HG03103 (cell line): ENCODE measurements at regions not wholly inside any gene's neighbourhood (a gene's known extent, or its start where the extent isn't known, plus 50 kb on each side); places are given as distances from the start of the nearest gene placed in this dataset.
"Not testable (repeated sequence)": the region's sequence is repeated elsewhere in the genome, so short reads cannot be mapped to it uniquely, and the experiment has no call there.

Experiments
- ATAC-seq: cut with Tn5 transposase; IDR thresholded peaks from one replicate; pipeline ENCODE4 v1.9.1; 2021; ENCODE audit warnings: low read depth; ENCODE audit not compliant: unreplicated experiment

DNA sequence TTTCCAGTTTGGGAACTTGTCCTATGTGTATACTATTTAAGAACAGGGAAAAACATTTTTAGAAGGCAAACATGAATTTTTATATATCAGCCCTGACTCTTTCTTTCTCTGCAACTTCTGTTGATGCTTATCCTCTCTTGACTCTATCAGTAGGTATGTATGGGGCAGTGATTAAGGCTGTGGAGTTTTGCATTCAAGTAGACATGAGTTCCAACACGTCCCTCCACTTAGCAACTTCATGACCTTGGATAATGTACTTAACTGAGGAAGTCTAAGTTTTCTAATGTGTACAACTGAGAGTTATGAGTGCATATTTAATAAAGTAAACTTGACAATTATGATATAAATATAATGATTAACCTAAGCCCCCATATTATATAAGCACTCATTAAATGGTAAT is 414.6 kb downstream of the TDRD3 start:
- no peak for ATAC-seq

DNA sequence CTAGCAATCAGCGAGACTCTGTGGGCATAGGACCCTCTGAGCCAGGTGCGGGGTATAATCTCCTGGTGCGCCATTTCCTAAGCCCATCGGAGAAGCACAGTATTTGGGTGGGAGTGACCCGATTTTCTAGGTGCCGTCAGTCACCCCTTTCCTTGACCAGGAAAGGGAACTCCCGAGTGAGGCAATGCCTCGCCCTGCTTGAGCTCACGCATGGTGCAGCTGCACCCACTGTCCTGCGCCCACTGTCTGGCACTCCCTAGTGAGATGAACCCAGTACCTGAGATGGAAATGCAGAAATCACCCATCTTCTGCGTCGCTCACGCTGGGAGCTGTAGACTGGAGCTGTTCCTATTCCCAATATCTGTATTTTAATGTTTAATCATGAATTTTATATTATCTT is 408.6 kb downstream of the TDRD3 start:
- not testable (repeated sequence) for ATAC-seq

DNA sequence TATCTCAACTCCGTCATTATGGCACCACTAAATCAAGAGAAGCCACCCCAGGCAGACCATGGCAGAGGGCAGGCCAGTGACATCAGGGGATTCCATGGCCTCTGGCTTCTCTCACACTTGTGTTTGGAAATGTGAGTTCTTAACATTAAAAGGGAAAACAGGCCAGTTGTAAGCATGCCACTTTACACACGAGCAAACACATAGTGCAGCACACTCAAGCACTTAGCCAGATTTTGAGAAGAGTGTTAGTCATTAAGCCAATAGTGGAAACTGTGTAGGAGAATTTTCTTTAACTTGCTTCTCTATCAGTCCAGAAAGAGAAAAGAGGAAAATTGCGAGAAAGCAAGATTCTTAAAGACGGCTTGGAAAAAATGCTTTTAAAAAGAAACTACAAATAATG is 401.5 kb downstream of the TDRD3 start:
- ATAC-seq = no peak

DNA sequence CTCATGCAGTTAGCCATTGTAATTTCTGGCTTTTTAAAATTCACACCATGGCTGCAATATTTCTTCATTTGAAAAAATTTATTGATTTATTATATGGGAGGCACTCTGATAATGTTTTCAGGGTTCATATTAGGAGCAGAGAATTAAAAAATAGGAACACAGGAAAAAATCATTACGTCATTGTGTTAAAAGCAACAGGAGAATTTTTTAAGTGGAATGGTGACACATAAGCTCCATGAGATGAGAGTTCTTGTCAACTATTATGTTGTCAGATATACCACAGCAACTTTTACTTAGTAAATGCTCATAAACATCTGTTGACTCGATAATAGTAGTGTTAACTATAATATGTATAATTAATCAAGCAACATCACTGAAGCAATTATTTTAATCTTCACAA is 400.1 kb downstream of the TDRD3 start:
- no peak for ATAC-seq

DNA sequence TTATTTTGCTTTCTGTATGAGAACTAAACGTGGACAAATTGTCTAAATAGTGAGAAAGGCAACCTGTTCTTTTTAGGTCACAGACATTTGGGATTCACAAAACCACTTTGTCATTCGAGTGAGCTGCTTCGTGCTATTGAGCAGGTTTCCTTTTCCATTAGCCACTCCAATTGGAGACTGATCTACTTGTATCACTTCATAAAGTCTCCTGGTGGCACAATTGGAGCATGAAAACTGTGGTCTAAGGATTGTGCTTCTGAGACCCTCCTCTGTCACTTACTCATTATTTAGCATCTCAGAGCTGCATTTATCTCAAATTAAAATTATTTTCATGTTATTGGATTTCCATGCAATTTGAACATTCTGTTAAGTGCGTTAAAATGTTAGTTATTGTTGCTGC is 397.7 kb downstream of the TDRD3 start:
- no peak for ATAC-seq

DNA sequence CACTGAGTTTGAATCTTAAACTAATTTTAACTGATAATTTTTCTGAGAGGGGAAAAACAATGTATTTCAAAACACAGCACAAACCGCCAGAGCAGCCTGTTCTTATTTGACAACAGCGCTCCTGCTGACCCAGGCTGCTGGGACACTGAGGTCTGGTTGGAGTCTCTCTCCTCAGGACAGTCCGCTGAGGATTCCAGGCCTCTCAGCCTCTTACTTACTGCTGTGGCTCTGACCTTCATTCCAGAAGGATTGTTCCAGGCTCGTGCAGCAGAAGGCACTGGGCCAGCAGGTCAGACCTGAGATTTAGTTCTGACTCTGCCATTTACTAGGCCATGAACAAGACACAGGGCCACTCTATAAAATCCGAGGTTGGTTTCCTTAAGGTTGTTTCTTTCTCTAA is 393.6 kb downstream of the TDRD3 start:
- ATAC-seq = no peak

DNA sequence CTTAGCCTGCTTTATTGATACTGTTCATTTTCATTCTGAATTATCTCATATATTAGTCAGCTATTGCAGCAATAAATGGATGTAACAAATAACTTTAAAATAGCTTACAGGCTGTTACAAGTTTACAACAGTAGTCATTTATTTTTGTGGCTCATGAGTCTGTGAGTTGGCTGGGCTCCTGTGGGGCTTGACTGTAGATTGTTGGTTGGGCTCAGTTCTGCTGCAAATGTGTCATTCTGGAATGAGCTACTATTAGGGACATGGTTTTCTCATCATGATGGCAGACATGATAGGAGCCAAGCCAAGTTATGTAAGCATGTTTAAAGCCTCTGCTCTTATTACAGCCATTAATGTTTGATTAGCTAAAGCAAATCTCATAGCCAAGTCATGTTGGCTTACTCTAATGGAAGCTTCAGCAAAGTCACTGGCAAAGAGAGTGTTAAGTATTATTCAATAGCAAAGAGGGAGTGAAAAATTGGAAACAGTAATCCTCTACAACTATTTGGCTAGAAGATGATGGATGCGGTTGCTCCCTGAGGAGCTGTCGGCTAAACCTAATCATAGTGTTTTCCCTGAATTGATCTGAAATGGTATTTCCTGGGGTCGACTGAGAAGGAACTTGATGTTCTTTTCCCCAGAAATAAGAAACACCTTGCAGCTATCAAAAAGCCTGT is 391.3 kb downstream of the TDRD3 start:
- ATAC-seq = no peak

DNA sequence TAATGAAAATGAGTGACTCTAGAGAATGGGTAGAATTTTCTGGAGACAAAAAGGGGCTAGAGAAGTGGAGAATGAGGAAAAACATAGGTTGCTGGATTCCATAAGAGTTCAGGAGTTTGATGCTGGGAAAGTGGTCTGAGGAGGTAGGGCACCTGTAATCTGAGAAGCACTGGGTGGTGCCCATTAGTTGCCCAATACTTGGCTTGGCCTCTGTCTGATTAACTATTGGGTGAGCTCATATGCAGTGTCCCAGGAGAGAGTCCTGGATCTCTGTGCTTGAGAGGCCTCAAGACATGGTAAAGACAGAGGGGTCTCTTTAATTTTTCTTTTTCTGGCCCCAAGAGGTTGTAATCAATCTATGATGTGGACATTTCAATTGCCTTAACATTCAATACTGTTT is 390.1 kb downstream of the TDRD3 start:
- no peak for ATAC-seq

DNA sequence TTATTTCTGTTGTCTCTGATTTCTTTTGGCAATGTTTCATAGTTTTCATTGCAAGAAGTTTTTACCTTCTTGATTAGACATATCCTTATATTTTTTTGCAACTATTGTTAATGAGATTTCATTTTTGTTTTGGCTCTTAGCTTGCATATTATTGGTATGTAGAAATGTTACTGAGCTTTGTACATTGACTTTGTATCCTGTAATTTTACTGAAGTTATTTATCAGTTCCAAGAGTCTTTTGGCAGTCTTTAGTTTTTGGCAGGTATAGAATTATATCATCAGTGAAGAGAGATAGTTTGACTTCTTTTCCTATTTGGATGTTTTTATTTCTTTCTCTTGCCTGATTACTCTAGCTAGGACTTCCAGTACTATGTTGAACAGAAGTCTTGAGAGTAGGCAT is 375.7 kb downstream of the TDRD3 start:
- no peak for ATAC-seq

DNA sequence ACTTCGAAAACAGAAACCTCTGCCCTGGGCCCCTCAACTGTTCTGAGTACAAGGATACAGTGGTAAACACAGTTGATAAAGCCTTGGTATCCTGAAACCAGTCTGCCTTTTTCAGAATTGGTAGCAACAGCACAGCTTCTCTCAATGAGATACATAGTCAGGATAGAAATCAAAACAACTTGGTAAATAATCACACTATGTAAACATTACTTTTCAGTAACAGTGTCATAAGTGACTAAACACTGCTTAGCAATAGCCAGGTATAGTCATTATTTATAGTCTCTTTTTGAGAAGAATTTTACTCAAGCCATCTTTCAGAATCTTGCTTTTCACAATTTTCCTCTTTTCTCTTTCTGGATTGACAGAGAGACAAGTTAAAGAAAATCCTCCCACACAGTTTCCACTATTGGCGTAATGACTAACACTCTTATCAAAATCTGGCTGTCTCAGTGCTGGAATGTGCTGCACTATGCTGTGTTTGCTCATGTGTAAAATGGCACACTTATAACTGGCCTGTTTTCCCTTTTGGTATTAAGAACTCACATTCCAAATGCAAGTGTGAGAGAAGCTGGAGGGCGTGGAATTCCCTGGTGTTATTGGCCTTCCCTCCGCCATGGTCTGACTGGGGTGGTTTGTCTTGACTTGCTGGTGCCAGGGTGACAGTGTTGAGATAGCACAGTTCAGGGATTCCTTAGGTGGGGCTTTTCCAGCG is 368.8 kb downstream of the TDRD3 start:
- no peak for ATAC-seq

DNA sequence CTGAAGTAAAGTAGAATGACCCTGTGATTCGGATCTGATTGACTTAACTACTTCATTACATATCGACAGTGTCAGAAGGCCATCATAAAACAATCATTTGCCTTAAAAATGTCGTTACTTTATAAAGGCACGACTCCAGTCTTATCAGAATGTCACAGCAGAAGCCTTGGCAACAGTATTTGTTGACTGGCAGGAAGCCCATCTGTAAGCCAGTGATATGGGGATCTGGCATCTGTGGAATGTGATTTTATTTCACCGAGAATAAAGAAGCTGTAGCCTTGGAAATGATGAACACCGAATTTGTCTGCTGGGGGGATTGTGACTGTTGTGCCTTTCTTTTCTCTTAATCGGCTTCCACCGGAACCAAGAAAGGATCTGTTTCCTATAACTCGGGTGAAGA is 362.5 kb downstream of the TDRD3 start:
- ATAC-seq = no peak

DNA sequence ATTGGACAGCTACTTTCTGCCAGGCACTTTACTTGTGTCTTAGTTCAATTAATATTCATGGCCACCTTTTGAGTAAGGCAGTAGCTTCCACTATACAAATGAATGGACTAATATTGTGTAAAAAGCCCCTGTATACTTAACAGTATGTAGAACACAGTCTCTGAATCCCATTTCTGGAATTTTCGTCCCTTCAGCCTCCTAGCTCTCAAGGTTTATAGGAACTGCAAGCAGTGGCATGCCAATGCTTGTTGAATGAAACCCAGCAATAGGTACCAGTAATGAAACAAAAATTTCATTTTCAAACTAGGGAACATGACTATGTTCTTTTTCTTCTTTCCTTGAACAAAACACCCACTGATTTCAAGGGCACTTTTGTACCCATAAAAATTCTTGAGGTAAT is 361.6 kb downstream of the TDRD3 start:
- no peak for ATAC-seq

DNA sequence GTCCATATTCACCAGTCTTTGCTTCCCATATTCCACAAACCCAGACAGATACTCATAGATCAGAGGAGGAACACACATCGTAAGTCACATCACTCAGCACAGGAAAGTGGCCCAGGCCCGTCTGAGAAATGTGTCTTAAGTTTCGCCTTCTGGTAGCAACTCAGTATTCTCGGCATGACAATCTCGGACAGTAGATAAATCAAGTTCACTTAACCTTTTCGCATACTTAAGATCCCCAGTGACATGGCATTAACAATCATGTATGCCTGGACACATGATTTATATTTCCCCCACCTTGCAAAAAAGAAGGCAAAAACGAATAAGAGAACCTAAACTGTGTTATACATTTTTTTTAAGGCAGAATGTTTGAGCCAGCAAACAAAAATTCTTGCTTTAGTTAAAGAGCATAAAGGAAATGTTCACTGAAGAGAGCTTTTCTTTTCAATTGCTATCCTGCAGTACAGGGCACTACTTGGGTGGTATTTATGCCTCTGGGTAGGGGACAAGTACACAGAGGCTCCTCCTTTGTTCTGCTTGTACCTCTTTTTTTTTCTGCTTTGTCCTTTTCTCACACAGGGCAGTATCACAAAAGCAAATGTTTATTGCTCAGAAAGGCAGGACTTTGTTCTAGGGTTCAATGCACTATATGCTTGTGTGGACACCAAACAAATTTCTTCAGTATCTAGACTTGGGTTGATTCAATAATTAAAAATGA is 360.6 kb downstream of the TDRD3 start:
- ATAC-seq = no peak

DNA sequence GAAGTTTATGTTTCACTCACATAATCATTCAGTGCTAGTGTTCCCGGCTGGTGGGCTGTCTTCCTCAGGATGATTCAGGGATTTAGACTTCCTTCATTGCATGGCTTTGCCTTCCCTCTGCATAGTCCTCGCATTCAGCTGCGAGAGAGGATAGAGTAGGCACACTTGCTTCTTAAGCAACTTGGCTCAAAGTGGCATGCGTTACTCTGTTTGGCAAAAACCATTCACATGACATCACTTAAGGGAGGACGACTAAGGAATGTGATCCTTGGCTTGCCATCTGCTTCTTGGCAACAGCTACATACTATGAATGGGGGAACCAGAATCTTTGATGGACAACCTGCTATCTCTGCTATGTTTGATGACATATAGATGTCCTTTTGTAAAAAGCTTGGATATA is 359.3 kb downstream of the TDRD3 start:
- ATAC-seq = no peak

DNA sequence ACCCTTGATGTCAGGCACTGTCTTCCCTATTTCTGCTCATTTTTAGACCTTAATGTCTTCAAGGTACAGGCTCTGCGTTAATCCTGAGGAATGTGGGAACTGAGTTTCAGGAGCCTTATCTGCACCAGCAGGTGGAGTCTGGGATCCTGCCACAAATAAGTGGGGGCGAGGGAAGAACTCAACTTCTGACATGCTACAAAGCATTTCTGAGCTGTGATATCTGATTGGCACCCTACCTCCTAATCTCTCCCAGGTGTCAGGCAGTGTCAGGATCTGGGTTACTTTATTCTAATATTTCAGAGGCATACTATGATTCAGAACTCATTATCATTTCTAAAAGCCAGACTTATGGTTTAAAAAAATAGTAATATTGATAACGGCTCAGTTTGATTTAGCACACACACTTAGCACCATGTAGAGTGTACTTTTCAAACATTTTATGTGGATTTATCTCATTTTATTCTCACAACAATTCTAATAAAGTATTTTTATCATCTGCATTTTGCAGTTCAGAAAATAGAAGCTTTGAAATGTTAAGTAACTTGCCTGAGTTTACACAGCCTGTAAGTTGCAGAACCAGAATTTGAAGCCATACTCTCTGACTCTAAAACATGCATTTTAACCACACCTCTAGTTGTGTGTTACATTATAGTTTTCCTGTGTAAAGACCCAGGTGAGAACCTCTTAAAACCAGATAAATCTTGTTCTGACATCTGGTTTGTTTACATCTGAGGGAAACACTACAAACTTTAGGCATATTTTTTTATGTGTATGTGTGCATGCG is 358.6 kb downstream of the TDRD3 start:
- ATAC-seq = no peak

DNA sequence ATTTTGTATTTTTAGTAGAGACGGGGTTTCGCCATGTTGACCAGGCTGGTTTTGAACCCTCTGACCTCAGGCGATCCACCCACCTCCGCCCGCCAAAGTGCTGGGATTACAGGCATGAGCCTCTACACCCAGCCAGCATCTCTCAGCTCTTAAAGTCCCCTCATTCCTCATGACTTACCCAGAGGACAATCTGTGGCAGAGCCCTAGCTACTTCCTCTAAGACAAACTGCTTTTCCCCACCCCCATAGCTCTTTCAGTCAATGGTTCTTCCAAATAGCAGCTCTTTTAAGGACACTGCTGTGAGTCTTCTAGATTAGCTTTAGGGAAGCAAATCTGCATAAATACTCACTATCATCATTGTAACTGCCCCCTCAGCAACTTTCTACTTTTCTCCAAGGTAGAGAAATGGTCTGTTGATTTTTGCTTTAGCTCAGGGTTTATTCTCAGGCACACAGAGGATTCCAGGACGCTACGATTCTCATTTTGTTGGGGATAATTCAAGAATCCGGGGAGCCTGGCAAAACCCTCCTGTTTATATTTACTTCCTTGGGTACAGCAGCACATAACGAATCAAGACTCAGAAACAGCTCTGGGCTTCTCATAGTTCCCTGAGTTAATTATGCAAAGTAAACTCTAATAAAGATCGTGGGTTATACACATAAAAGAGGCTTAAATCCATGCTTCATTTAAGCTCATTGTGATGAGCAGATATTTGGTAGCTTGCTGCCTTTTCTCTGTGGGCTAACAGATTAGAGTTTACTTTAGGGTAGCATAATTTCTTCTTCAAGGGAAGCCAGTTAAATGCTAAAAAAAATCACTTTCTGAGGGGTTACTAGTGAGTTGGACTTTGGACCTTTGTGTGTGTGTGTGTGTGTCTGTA is 357.4 kb downstream of the TDRD3 start:
- no peak for ATAC-seq

DNA sequence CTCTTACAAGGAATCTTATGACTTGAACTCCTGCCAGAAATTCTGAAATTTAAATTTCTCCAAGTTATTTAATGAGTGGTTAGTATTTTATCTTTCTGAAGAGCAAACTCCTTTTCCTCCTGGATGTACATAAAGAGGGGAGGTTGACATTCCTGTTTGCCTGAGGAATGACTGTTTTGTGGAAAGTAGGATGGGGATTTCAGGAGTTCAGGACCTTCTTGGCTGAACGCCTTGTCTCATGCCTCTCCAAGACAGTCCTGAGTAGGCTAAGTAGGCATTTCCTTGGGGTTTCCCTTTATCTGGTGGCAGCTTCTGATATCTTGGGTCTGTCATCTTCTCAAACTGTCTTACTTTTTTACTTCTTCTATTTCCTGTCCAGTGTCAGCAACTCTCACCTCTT is 356.6 kb downstream of the TDRD3 start:
- no peak for ATAC-seq

DNA sequence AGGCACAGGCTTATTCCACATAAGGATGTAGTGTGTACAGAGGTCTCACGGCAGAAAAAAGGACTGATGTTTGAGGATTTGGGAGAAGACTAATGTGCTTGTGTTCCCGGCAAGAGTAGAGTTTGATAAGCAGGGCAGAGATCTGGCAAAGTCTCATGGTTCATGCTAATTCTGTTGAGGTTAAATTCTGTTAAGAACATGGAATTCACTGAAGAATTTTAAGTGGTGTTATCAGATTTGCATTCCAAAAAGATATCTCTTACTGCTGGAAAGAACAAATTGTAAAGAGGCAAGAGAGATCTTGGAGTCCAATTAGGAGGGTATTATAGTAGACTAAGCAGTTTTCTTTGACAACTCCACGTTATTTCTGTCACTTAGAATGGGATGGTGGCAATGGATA is 348.3 kb downstream of the TDRD3 start:
- ATAC-seq = no peak

DNA sequence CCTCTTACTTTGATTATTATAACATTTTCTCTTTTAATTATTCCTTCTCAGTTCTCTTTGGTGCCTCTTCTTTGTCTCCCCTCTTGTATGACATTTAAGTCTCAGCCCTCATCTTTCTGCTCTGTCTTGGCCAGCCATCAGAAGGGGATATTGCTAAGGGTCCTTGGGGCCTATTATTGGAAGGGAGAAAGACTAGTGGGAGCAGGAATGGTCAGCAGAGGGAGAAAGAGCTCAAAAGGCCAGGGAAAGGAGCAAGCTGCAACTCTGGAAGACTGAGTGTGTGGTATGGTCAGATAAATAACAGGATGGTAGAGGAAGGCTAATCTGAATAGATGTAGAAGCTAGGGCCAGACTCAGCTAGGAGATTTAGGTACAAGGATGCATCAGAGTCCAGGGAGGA is 336.9 kb downstream of the TDRD3 start:
- ATAC-seq = no peak

DNA sequence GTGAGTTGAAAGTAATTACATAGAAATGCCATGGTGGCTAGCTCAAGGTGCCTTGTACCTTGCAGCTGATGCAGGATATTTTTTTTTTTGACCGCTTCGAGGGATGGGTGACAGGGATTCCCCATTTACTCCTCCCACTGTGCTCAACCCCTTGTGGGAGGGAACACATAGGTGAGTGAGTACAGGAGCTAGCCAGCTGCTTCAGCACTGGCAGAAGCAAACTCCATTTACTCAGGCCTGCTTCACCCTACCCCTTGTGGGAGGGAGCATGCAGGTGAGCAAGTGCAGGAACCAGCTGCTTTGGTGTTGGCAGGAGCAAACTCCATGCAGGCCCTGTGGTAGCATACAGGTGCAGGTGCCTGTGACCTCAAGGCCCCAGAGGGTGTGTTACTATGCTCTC is 330.1 kb downstream of the TDRD3 start:
- no peak for ATAC-seq
